Sigmoid colon (tissue), 6 donors: ENCODE measurements at regions not wholly inside any gene's neighbourhood (a gene's known extent, or its start where the extent isn't known, plus 50 kb on each side); places are given as distances from the start of the nearest gene placed in this dataset.

ENCODE experiments used
- DNase-seq: peaks from one replicate; pipeline ENCODE4 v3.0.0-alpha.2; 2019
- H3K27ac ChIP-seq, 4 donors: fragments of 200-600 bp; sonication (generic); one replicate each; pipeline ENCODE4 v1.5.1; 2016 to 2019; ENCODE audit warnings: mild to moderate bottlenecking in 1 of 4
- H3K27me3 ChIP-seq, 3 donors: fragments of 200-600 bp; sonication (generic); one replicate each; pipeline ENCODE4 v1.5.1; 2019; ENCODE audit warnings: mild to moderate bottlenecking in 1 of 3
- H3K36me3 ChIP-seq, 4 donors: fragments of 200-600 bp; sonication (generic); one replicate each; pipeline ENCODE4 v1.5.1; 2016 to 2019
- H3K4me1 ChIP-seq, 4 donors: fragments of 200-600 bp; sonication (generic); one replicate each; pipeline ENCODE4 v1.5.1; 2017 to 2019
- H3K4me3 ChIP-seq, 4 donors: fragments of 200-600 bp; sonication (generic); one replicate each; pipeline ENCODE4 v1.5.1; 2017 to 2019; ENCODE audit warnings: mild to moderate bottlenecking in 2 of 4, moderate library complexity in 1 of 4
- H3K9me3 ChIP-seq, 4 donors: fragments of 200-600 bp in 3 of 4; sonication (generic) in 3 of 4; one replicate each; pipeline versions ENCODE4 v1.5.1 to v1.6.1; 2013 to 2019
- CTCF ChIP-seq, 4 experiments: fragments of 450-650 bp in 3 of 4; fragments of 200-600 bp in 1 of 4; IDR thresholded peaks; one replicate each; pipeline ENCODE4 v1.5.1; 2016 to 2019; ENCODE audit warnings: antibody characterized with exemption in 4 of 4, mild to moderate bottlenecking in 3 of 4, moderate library complexity in 2 of 4
- EP300 ChIP-seq, 4 donors: sonication (generic); formaldehyde crosslinking; IDR thresholded peaks; one replicate each; pipeline ENCODE4 v1.6.1; 2017; ENCODE audit warnings: antibody characterized with exemption in 4 of 4
- POLR2A ChIP-seq, 2 donors: fragments of 450-650 bp; IDR thresholded peaks; one replicate each; pipeline ENCODE4 v1.6.1; 2016; ENCODE audit warnings: antibody characterized with exemption in 2 of 2, mild to moderate bottlenecking in 2 of 2, moderate library complexity in 2 of 2
- POLR2AphosphoS5 ChIP-seq, 4 donors: sonication (generic); formaldehyde crosslinking; IDR thresholded peaks; one replicate each; pipeline ENCODE4 v1.6.1; 2017; ENCODE audit warnings: antibody characterized with exemption in 4 of 4
- WGBS, 2 donors: extraction: QIAGEN DNeasy Blood & Tissue Kit; methylation state at CpG; one replicate each; pipeline ENCODE4 v1.1.7; 2013; 5-methylcytosine and 5-hydroxymethylcytosine counted together
- intact Hi-C: fragments of 100-400 bp; cut with DNase I; formaldehyde crosslinking; loops from one replicate; pipeline ENCODE4 v1.15.1; 2023
- donor health status: healthy with polysubstance abuse.
- donor health status: healthy.

- Histone ChIP-seq H3K9me3 (no peaks in the 10 kb centered on the region), H3K4me1 (peaks cover 0 to 14% (median 12%) of the 10 kb centered on the region in 4 donors), H3K27me3 (peaks cover 6 to 55% (median 24%) of the 10 kb centered on the region in 3 donors), H3K27ac (no peak overlapping the region), H3K4me3 (peak overlapping the region in 1 of 4 donors; percentile 13), H3K36me3 (no peaks in the 10 kb centered on the region)
- TF ChIP-seq CTCF (IDR thresholded peaks at IDR 0.05) (no peak), POLR2AphosphoS5 (IDR thresholded peaks at IDR 0.05) (peak in 1 of 4 donors; percentile 55)
- no peak for DNase-seq
- WGBS, 2 donors: 5 to 9% methylated on average over 28 of the region's 28 CpGs
- intact Hi-C loops: no loop called here
Measured at GRCh38 chr1:22341791-22342605, 109.7 kb upstream of the ZBTB40 start.

- Histone ChIP-seq H3K36me3 (no peaks in the 10 kb centered on the region), H3K27me3 (peaks cover 6 to 61% (median 24%) of the 10 kb centered on the region in 3 donors), H3K4me3 (no peak overlapping the region), H3K4me1 (peaks cover 0 to 14% (median 12%) of the 10 kb centered on the region in 4 donors), H3K9me3 (no peaks in the 10 kb centered on the region), H3K27ac (no peak overlapping the region)
- intact Hi-C loops: no loop called here
- TF ChIP-seq POLR2A (IDR thresholded peaks at IDR 0.05) (no peak), EP300 (IDR thresholded peaks at IDR 0.05) (no peak), CTCF (IDR thresholded peaks at IDR 0.05) (no peak), POLR2AphosphoS5 (IDR thresholded peaks at IDR 0.05) (no peak)
- 60 to 62% methylated on average over 8 of the region's 8 CpGs for WGBS, 2 donors
- DNase-seq: no peak
Measured at GRCh38 chr1:22342734-22343191, 108.9 kb upstream of the ZBTB40 start.

DNA sequence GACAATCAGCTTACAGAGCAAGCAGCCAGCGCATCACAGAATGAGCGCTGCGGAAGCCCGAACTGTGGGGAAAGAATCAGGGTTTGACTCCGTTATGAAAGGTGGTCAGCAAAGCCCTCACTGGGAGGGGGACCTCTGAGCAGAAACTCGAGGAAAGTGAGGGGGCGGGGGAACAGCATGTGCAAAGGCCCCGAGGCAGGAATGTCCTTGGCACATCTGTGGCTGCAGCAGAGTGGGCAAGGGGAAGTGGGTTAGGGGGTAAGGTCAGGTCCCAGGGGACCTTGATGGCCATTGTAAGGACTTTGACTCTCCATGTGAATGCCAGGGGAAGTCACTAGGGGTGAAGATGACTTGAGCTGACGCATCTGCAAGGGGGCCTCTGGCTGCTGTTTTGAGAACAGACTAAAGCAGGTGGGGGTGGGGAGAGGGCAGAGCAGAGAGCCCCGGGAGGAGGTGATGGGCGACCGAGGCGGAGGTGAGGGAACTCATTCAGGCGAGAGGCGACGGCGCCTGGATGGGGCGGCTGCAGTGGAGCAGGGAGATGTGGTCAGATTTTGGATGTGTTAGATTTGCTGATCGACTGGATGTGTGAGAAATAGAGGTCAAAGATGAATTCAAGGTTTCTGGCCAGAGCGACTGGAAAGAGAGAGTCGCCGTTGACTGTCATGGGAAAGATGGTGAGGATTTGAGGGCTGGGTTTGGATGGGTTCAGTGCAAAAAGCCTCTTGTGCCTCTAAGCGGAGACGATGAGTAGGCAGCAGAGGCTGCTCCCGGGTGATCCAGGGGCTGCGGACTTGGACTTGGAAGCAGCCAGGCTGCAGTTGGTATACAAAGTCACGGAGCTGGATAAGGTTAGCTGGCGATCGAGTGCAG, 108.0 kb upstream of the ZBTB40 start:
- Histone ChIP-seq H3K27ac (no peak overlapping the region), H3K4me3 (no peak overlapping the region), H3K9me3 (no peaks in the 10 kb centered on the region), H3K4me1 (peaks cover 0 to 14% (median 12%) of the 10 kb centered on the region in 4 donors), H3K27me3 (peaks cover 6 to 67% (median 24%) of the 10 kb centered on the region in 3 donors), H3K36me3 (no peaks in the 10 kb centered on the region)
- 82% methylated on average over 29 of the region's 29 CpGs for WGBS, 2 donors
- intact Hi-C loops: no loop called here
- no peak for TF ChIP-seq EP300 (IDR thresholded peaks at IDR 0.05)
- TF ChIP-seq CTCF (IDR thresholded peaks at IDR 0.05): no peak
- no peak for TF ChIP-seq POLR2AphosphoS5 (IDR thresholded peaks at IDR 0.05)
- TF ChIP-seq POLR2A (IDR thresholded peaks at IDR 0.05): no peak
- DNase-seq: no peak

DNA sequence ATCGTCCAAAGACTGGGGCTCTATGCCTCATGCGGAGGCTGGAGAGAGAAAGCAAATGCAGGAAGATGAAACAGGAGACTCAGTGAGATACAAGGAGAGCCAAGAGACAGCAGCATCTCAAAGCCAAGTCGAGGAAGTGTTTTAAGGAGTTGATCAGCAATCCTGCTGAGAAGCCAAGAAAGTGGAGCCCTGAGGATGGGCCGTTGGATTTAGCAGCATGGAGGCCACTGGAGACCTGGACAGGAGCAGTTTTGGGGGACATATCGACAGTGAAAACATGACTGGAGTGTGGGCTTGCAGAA, 107.4 kb upstream of the ZBTB40 start:
- H3K27me3 ChIP-seq: peaks cover 6 to 69% (median 24%) of the 10 kb centered on the region in 3 donors

More for the DNA sequence above, 107.4 kb upstream of the ZBTB40 start:
- Histone ChIP-seq H3K4me1 (peaks cover 0 to 14% (median 12%) of the 10 kb centered on the region in 4 donors), H3K27ac (no peak overlapping the region), H3K36me3 (no peaks in the 10 kb centered on the region), H3K9me3 (no peaks in the 10 kb centered on the region), H3K4me3 (no peak overlapping the region)
- intact Hi-C loops: no loop called here
- no peak for TF ChIP-seq EP300 (IDR thresholded peaks at IDR 0.05)
- TF ChIP-seq CTCF (IDR thresholded peaks at IDR 0.05): no peak
- TF ChIP-seq POLR2A (IDR thresholded peaks at IDR 0.05): no peak
- TF ChIP-seq POLR2AphosphoS5 (IDR thresholded peaks at IDR 0.05): no peak
- no peak for DNase-seq
- 61 to 63% methylated on average over 5 of the region's 5 CpGs for WGBS, 2 donors
